K562 (cell line): ENCODE measurements at regions not wholly inside any gene's neighbourhood (a gene's known extent, or its start where the extent isn't known, plus 50 kb on each side); places are given as distances from the start of the nearest gene placed in this dataset.

Experiments used
- DACH1 ChIP-seq: fragments of 450-650 bp; IDR thresholded peaks from 2 replicates; pipeline ENCODE4 v1.6.1; 2018; ENCODE audit not compliant: partially characterized antibody
- DNMT1 ChIP-seq: fragments of 450-650 bp; IDR thresholded peaks from 2 replicates; pipeline ENCODE4 v1.6.1; 2016; ENCODE audit warnings: antibody characterized with exemption, mild to moderate bottlenecking
- HDAC6 ChIP-seq: IDR thresholded peaks from 2 replicates; pipeline ENCODE4 v1.6.1; 2012; ENCODE audit warnings: low read depth, mild to moderate bottlenecking, control low read depth, inconsistent platforms, low read length, moderate library complexity
- HMG20B ChIP-seq: fragments of 250-450 bp; sonication (Bioruptor Pico); IDR thresholded peaks from 2 replicates; pipeline ENCODE4 v1.5.0; 2021; ENCODE audit warnings: mild to moderate bottlenecking
- LEF1 ChIP-seq: fragments of 450-650 bp; IDR thresholded peaks from 2 replicates; pipeline ENCODE4 v1.6.1; 2016; ENCODE audit warnings: mild to moderate bottlenecking
- NR2C1 ChIP-seq, 2 experiments: fragments of 450-650 bp; IDR thresholded peaks; 2 replicates each; pipeline ENCODE4 v1.6.1; 2017; ENCODE audit warnings: mild to moderate bottlenecking in 2 of 2, antibody characterized with exemption in 1 of 2, inconsistent platforms in 1 of 2, missing compliant biosample characterization in 1 of 2, missing genetic modification characterization in 1 of 2
- TARDBP ChIP-seq: fragments of 450-650 bp; IDR thresholded peaks from 2 replicates; pipeline ENCODE4 v1.6.1; 2016
- TBP ChIP-seq: optimal IDR thresholded peaks from 2 replicates; pipeline ENCODE3; 2011; ENCODE audit warnings: low read depth, low read length, improper control_type of control experiment
- ZNF224 ChIP-seq: sonication (generic); formaldehyde crosslinking; IDR thresholded peaks from 2 replicates; pipeline ENCODE4 v1.8.0; 2022; ENCODE audit warnings: mild to moderate bottlenecking, missing genetic modification reagents
- ZNF644 ChIP-seq: fragments of 200-800 bp; sonication (Bioruptor generic); IDR thresholded peaks from 2 replicates; pipeline ENCODE4 v1.6.1; 2016; ENCODE audit warnings: low read depth, missing genetic modification characterization, missing compliant biosample characterization
- ZNF79 ChIP-seq: fragments of 250-450 bp; sonication (Bioruptor Pico); IDR thresholded peaks from 2 replicates; pipeline ENCODE4 v1.4.0; 2020; ENCODE audit warnings: low read depth, mild to moderate bottlenecking, moderate library complexity
- TF ChIP-seq, protein P1 (sequence below): fragments of 450-650 bp; IDR thresholded peaks from 2 replicates; pipeline ENCODE4 v1.6.1; 2016; ENCODE audit warnings: low read depth
- TF ChIP-seq, protein P2 (sequence below): sonication (generic); formaldehyde crosslinking; IDR thresholded peaks from 2 replicates; pipeline ENCODE4 v1.8.0; 2022; ENCODE audit warnings: missing genetic modification reagents, mild to moderate bottlenecking, borderline replicate concordance
- TF ChIP-seq, protein P3 (sequence below), 2 experiments: fragments of 200-800 bp in 1 of 2; sonication (Bioruptor generic) in 1 of 2; sonication (generic) in 1 of 2; formaldehyde crosslinking in 1 of 2; IDR thresholded peaks in 1 of 2; conservative IDR thresholded peaks in 1 of 2; 2 replicates each; pipeline versions ENCODE4 v1.5.0 to v1.6.1; 2016 to 2020; ENCODE audit warnings: missing compliant biosample characterization in 1 of 2, missing genetic modification characterization in 1 of 2, missing genetic modification reagents in 1 of 2
- TF ChIP-seq, protein P4 (sequence below): fragments of 250-450 bp; sonication (Bioruptor Pico); IDR thresholded peaks from 2 replicates; pipeline ENCODE4 v1.8.0; 2021; ENCODE audit warnings: borderline replicate concordance, mild to moderate bottlenecking, moderate library complexity; ENCODE audit not compliant: poor library complexity, severe bottlenecking

DNA sequence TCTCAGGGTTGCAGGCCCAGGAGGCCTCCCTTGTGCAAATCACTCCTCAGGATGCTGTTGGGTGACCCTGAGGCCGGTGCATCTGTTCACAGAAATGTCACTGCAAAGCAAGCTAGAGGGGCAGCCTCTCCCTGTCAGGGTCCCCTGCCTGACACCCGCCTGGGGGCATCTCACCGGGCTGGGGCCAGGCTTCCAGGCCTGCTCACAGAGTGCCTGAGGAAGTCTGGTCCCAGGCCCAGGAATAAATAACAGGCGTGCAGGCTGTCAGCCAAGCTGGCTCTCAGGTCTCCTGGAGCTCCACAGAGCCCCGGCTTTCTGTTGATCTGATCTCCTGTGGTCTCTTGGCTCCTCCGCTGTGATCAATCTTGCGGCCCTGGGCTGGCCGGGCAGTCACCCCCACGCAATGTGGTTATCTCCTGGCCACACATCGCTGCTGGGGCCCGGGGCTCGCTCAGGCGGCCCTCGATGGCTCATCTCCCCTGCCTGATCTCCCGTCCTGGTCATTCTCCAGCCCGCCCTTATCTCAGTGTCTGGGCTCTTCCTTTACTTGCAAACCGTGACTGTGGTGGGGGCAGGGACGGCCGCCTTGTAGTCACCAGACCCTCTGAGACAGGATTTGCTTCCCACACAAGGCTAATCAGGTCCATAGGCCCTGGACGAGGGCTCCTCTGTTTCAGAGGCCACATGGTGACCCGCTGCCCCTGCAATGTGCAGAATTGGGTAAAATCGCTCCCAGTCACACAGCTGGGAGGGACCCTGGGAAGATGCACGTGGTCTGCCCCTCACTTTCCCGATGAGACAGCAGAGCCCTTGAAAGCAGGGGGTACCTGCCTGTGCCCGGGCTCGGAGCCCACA is 231.2 kb upstream of the GSE1 start (continued):
- TF ChIP-seq ZNF224 (CRISPR knock-in tag) (no peak), HDAC6 (no peak), ZNF79 (CRISPR knock-in tag) (no peak), DACH1 (peak; percentile 83), HMG20B (CRISPR knock-in tag) (no peak), TBP (peak; percentile 81), LEF1 (peak; percentile 100), NR2C1 (IDR thresholded peaks at IDR 0.05) (peak; percentile 50; the same call in 1 of the 2 replicates), NR2C1 (tag; IDR thresholded peaks at IDR 0.05) (peak; percentile 69; the same call in 1 of the 2 replicates), TARDBP (peak; percentile 94), ZNF644 (peak; percentile 98), DNMT1 (no peak)
- TF ChIP-seq, protein P1, sequence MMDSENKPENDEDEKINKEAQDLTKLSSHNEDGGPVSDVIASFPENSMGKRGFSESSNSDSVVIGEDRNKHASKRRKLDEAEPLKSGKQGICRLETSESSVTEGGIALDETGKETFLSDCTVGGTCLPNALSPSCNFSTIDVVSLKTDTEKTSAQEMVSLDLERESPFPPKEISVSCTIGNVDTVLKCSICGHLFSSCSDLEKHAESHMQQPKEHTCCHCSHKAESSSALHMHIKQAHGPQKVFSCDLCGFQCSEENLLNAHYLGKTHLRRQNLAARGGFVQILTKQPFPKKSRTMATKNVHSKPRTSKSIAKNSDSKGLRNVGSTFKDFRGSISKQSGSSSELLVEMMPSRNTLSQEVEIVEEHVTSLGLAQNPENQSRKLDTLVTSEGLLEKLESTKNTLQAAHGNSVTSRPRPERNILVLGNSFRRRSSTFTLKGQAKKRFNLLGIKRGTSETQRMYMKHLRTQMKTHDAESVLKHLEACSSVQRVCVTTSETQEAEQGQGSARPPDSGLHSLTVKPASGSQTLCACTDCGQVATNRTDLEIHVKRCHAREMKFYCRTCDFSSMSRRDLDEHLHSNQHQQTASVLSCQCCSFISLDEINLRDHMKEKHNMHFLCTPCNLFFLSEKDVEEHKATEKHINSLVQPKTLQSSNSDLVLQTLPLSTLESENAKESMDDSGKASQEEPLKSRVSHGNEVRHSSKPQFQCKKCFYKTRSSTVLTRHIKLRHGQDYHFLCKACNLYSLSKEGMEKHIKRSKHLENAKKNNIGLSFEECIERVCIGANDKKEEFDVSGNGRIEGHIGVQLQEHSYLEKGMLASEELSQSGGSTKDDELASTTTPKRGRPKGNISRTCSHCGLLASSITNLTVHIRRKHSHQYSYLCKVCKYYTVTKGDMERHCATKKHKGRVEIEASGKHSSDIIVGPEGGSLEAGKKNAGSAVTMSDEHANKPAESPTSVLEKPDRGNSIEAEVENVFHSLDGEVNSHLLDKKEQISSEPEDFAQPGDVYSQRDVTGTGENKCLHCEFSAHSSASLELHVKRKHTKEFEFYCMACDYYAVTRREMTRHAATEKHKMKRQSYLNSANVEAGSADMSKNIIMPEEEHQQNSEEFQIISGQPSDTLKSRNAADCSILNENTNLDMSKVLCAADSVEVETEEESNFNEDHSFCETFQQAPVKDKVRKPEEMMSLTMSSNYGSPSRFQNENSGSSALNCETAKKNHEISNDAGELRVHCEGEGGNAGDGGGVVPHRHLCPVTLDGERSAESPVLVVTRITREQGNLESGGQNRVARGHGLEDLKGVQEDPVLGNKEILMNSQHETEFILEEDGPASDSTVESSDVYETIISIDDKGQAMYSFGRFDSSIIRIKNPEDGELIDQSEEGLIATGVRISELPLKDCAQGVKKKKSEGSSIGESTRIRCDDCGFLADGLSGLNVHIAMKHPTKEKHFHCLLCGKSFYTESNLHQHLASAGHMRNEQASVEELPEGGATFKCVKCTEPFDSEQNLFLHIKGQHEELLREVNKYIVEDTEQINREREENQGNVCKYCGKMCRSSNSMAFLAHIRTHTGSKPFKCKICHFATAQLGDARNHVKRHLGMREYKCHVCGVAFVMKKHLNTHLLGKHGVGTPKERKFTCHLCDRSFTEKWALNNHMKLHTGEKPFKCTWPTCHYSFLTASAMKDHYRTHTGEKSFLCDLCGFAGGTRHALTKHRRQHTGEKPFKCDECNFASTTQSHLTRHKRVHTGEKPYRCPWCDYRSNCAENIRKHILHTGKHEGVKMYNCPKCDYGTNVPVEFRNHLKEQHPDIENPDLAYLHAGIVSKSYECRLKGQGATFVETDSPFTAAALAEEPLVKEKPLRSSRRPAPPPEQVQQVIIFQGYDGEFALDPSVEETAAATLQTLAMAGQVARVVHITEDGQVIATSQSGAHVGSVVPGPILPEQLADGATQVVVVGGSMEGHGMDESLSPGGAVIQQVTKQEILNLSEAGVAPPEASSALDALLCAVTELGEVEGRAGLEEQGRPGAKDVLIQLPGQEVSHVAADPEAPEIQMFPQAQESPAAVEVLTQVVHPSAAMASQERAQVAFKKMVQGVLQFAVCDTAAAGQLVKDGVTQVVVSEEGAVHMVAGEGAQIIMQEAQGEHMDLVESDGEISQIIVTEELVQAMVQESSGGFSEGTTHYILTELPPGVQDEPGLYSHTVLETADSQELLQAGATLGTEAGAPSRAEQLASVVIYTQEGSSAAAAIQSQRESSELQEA: no peak
- TF ChIP-seq, protein P2, sequence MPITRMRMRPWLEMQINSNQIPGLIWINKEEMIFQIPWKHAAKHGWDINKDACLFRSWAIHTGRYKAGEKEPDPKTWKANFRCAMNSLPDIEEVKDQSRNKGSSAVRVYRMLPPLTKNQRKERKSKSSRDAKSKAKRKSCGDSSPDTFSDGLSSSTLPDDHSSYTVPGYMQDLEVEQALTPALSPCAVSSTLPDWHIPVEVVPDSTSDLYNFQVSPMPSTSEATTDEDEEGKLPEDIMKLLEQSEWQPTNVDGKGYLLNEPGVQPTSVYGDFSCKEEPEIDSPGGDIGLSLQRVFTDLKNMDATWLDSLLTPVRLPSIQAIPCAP (CRISPR knock-in tag): no peak
- TF ChIP-seq, protein P3, sequence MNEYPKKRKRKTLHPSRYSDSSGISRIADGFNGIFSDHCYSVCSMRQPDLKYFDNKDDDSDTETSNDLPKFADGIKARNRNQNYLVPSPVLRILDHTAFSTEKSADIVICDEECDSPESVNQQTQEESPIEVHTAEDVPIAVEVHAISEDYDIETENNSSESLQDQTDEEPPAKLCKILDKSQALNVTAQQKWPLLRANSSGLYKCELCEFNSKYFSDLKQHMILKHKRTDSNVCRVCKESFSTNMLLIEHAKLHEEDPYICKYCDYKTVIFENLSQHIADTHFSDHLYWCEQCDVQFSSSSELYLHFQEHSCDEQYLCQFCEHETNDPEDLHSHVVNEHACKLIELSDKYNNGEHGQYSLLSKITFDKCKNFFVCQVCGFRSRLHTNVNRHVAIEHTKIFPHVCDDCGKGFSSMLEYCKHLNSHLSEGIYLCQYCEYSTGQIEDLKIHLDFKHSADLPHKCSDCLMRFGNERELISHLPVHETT (CRISPR knock-in tag; conservative IDR thresholded peaks at IDR 0.05 in 1 of 2, IDR thresholded peaks at IDR 0.05 in 1 of 2): peak in 1 of 2 experiments; percentile 96; a peak in 2 of 4 replicates
- TF ChIP-seq, protein P4, sequence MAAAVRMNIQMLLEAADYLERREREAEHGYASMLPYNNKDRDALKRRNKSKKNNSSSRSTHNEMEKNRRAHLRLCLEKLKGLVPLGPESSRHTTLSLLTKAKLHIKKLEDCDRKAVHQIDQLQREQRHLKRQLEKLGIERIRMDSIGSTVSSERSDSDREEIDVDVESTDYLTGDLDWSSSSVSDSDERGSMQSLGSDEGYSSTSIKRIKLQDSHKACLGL: no peak
